ENCODE measurements at regions not wholly inside any gene's neighbourhood (a gene's known extent, or its start where the extent isn't known, plus 50 kb on each side); places are given as distances from the start of the nearest gene placed in this dataset.

- TF ChIP-seq CTCF (IDR thresholded peaks at IDR 0.05 in 8 of 11, conservative IDR thresholded peaks at IDR 0.05 in 3 of 11): no peak
- TF ChIP-seq POLR2AphosphoS5 (IDR thresholded peaks at IDR 0.05): no peak
Observed at GRCh38 chr2:167332358-167332757, 444.1 kb downstream of the XIRP2 start.
